Loucy (cell line): ENCODE measurements at regions not wholly inside any gene's neighbourhood (a gene's known extent, or its start where the extent isn't known, plus 50 kb on each side); places are given as distances from the start of the nearest gene placed in this dataset.

Source experiments
- H2AFZ ChIP-seq: fragments of 200-600 bp; sonication (generic); 2 replicates; pipeline ENCODE4 v1.6.0; 2016; ENCODE audit warnings: antibody characterized with exemption, mild to moderate bottlenecking, low read length, moderate library complexity
- H3F3A ChIP-seq: fragments of 200-600 bp; 2 replicates; pipeline ENCODE4 v1.6.0; 2016; ENCODE audit warnings: antibody characterized with exemption, low read depth, mild to moderate bottlenecking
- H3K27me3 ChIP-seq: fragments of 200-600 bp; sonication (generic); 2 replicates; pipeline ENCODE4 v1.6.1; 2014; ENCODE audit warnings: low read length, mild to moderate bottlenecking; ENCODE audit not compliant: insufficient read depth, poor library complexity, severe bottlenecking
- H3K36me3 ChIP-seq: fragments of 200-600 bp; sonication (generic); 2 replicates; pipeline ENCODE4 v1.6.1; 2016; ENCODE audit warnings: low read length; ENCODE audit not compliant: insufficient read depth
- H3K4me1 ChIP-seq: fragments of 200-600 bp; sonication (generic); 2 replicates; pipeline ENCODE4 v1.5.1; 2014; ENCODE audit warnings: low read length, mild to moderate bottlenecking; ENCODE audit not compliant: insufficient read depth, poor library complexity, severe bottlenecking
- H3K4me2 ChIP-seq: fragments of 200-600 bp; sonication (generic); 2 replicates; pipeline ENCODE4 v1.6.0; 2014; ENCODE audit warnings: antibody characterized with exemption, low read length, low read depth, mild to moderate bottlenecking; ENCODE audit not compliant: poor library complexity, severe bottlenecking
- H3K4me3 ChIP-seq: fragments of 200-600 bp; sonication (generic); 2 replicates; pipeline ENCODE4 v1.5.1; 2014; ENCODE audit warnings: low read length, mild to moderate bottlenecking, mixed read lengths; ENCODE audit not compliant: poor library complexity, severe bottlenecking
- H3K79me2 ChIP-seq: fragments of 200-600 bp; sonication (generic); 2 replicates; pipeline ENCODE4 v1.6.1; 2014; ENCODE audit warnings: low read length; ENCODE audit not compliant: insufficient read depth
- H3K9ac ChIP-seq: fragments of 200-600 bp; sonication (generic); 2 replicates; pipeline ENCODE4 v1.6.0; 2014; ENCODE audit warnings: mild to moderate bottlenecking, low read depth, low read length, moderate library complexity; ENCODE audit not compliant: poor library complexity, severe bottlenecking
- H3K9me2 ChIP-seq: fragments of 200-600 bp; sonication (generic); replicated peaks from 2 replicates; pipeline ENCODE4 v1.6.1; 2016; ENCODE audit warnings: low read depth, low read length, mixed read lengths
- H3K9me3 ChIP-seq: fragments of 200-600 bp; sonication (generic); 2 replicates; pipeline ENCODE4 v1.6.1; 2014; ENCODE audit warnings: mild to moderate bottlenecking, antibody characterized with exemption, low read length, low read depth; ENCODE audit not compliant: insufficient read depth
- H4K20me1 ChIP-seq: fragments of 200-600 bp; sonication (generic); 2 replicates; pipeline ENCODE4 v1.6.0; 2014; ENCODE audit warnings: antibody characterized with exemption, low read length, mild to moderate bottlenecking; ENCODE audit not compliant: insufficient read depth, poor library complexity, severe bottlenecking
- EZH2phosphoT487 ChIP-seq: fragments of 200-600 bp; IDR thresholded peaks from 2 replicates; pipeline ENCODE4 v1.6.1; 2018; ENCODE audit warnings: antibody characterized with exemption, mild to moderate bottlenecking, moderate library complexity, borderline replicate concordance
- TF ChIP-seq, protein P1 (sequence below): fragments of 200-600 bp; sonication (generic); conservative IDR thresholded peaks from 2 replicates; pipeline ENCODE4 v1.5.1; 2014; ENCODE audit warnings: mild to moderate bottlenecking, antibody characterized with exemption, low read length

GRCh38 chr2:13106302-13106701 is 389.6 kb downstream of the TRIB2 start:
- Histone ChIP-seq H3K9ac (no peak overlapping the region), H2AFZ (peak overlapping the region; percentile 59), H3K27me3 (no peaks in the 10 kb centered on the region), H3K9me2 (no peaks in the 10 kb centered on the region), H3K9me3 (no peaks in the 10 kb centered on the region), H3K79me2 (no peaks in the 10 kb centered on the region), H3K4me1 (no peaks in the 10 kb centered on the region), H4K20me1 (no peaks in the 10 kb centered on the region), H3K36me3 (no peaks in the 10 kb centered on the region), H3F3A (no peaks in the 10 kb centered on the region), H3K4me2 (no peak overlapping the region), H3K4me3 (no peak overlapping the region)
- TF ChIP-seq, protein P1, sequence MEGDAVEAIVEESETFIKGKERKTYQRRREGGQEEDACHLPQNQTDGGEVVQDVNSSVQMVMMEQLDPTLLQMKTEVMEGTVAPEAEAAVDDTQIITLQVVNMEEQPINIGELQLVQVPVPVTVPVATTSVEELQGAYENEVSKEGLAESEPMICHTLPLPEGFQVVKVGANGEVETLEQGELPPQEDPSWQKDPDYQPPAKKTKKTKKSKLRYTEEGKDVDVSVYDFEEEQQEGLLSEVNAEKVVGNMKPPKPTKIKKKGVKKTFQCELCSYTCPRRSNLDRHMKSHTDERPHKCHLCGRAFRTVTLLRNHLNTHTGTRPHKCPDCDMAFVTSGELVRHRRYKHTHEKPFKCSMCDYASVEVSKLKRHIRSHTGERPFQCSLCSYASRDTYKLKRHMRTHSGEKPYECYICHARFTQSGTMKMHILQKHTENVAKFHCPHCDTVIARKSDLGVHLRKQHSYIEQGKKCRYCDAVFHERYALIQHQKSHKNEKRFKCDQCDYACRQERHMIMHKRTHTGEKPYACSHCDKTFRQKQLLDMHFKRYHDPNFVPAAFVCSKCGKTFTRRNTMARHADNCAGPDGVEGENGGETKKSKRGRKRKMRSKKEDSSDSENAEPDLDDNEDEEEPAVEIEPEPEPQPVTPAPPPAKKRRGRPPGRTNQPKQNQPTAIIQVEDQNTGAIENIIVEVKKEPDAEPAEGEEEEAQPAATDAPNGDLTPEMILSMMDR = no peak
- no peak for TF ChIP-seq EZH2phosphoT487

DNA sequence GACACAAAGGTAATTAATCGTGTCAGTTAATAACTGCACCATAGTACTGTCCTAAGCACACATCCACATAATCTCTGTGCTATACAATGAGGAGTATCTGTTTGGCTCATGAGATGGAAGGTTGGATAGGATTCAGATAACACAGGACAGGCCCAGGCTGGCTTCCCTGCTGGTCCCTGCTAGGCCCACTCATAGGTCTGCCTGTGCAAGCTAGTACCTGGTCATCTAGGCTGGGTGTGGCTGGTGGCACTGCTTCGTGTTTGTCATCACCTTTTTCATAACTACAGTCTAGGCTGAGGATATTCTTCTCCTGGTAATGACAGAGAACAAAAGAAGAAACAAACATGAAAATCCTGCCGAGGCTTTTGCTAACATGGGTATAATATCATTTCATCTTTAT is 392.8 kb downstream of the TRIB2 start:
- no peaks in the 10 kb centered on the region for H3K9me3 ChIP-seq
- H3K4me1 ChIP-seq = no peaks in the 10 kb centered on the region
- TF ChIP-seq EZH2phosphoT487 = no peak
- TF ChIP-seq, protein P1 = no peak
- H3K27me3 ChIP-seq = no peaks in the 10 kb centered on the region
- H2AFZ ChIP-seq = no peak overlapping the region
- H3K4me2 ChIP-seq = no peak overlapping the region
- H4K20me1 ChIP-seq = no peaks in the 10 kb centered on the region
- no peak overlapping the region for H3K4me3 ChIP-seq
- H3K9me2 ChIP-seq = no peaks in the 10 kb centered on the region
- H3K9ac ChIP-seq = no peak overlapping the region
- no peaks in the 10 kb centered on the region for H3K36me3 ChIP-seq
- H3K79me2 ChIP-seq = no peaks in the 10 kb centered on the region
- no peaks in the 10 kb centered on the region for H3F3A ChIP-seq

- Histone ChIP-seq H4K20me1 (no peaks in the 10 kb centered on the region), H3K9me3 (no peaks in the 10 kb centered on the region), H3K36me3 (no peaks in the 10 kb centered on the region), H2AFZ (no peak overlapping the region), H3K9ac (no peak overlapping the region), H3K4me3 (no peak overlapping the region), H3K27me3 (no peaks in the 10 kb centered on the region), H3K4me2 (no peak overlapping the region), H3K79me2 (no peaks in the 10 kb centered on the region), H3K9me2 (no peaks in the 10 kb centered on the region), H3K4me1 (no peaks in the 10 kb centered on the region), H3F3A (no peaks in the 10 kb centered on the region)
- no peak for TF ChIP-seq EZH2phosphoT487
- TF ChIP-seq, protein P1 = no peak
Measured at GRCh38 chr2:13110825-13111224, 394.1 kb downstream of the TRIB2 start.
